ENCODE measurements at regions not wholly inside any gene's neighbourhood (a gene's known extent, or its start where the extent isn't known, plus 50 kb on each side); places are given as distances from the start of the nearest gene placed in this dataset.

DNA sequence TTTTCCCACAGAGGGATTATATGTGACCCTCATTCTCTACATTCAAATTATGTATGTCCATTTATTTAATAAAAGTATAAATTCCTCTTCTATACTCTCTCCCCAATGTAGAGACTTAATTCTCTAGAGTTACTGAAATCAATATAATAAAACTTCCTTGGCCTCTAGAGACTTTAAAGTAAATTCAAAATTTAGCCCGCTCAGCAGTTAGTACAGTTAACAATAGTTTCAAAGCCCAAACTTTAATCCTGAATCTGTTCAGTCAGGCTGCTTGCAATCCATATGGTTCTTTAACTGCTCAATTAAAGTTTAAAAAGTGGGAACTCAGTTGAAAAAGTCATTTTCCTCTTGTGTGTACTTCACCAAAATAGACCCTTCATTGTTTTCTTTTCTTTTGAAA is 2558.4 kb downstream of the ARAP2 start:
- no peak overlapping the region for H3K27ac ChIP-seq
- H3K4me3 ChIP-seq = no peak overlapping the region
- DNase-seq (ENCODE audit: low spot score in 2 of 2) = no peak
- H3K9me3 ChIP-seq = peaks cover 0 to 5% (median 0%) of the 10 kb centered on the region in 4 donors
- H3K4me1 ChIP-seq = no peaks in the 10 kb centered on the region
- H3K27me3 ChIP-seq = no peaks in the 10 kb centered on the region
- TF ChIP-seq, protein P1, sequence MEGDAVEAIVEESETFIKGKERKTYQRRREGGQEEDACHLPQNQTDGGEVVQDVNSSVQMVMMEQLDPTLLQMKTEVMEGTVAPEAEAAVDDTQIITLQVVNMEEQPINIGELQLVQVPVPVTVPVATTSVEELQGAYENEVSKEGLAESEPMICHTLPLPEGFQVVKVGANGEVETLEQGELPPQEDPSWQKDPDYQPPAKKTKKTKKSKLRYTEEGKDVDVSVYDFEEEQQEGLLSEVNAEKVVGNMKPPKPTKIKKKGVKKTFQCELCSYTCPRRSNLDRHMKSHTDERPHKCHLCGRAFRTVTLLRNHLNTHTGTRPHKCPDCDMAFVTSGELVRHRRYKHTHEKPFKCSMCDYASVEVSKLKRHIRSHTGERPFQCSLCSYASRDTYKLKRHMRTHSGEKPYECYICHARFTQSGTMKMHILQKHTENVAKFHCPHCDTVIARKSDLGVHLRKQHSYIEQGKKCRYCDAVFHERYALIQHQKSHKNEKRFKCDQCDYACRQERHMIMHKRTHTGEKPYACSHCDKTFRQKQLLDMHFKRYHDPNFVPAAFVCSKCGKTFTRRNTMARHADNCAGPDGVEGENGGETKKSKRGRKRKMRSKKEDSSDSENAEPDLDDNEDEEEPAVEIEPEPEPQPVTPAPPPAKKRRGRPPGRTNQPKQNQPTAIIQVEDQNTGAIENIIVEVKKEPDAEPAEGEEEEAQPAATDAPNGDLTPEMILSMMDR (IDR thresholded peaks at IDR 0.05) = no peak
- TF ChIP-seq POLR2A (IDR thresholded peaks at IDR 0.05) (no peak), EP300 (IDR thresholded peaks at IDR 0.05) (no peak)
- H3K36me3 ChIP-seq = no peaks in the 10 kb centered on the region
- 74 to 80% methylated on average over 1 of the region's 1 CpG for WGBS, 2 donors

DNA sequence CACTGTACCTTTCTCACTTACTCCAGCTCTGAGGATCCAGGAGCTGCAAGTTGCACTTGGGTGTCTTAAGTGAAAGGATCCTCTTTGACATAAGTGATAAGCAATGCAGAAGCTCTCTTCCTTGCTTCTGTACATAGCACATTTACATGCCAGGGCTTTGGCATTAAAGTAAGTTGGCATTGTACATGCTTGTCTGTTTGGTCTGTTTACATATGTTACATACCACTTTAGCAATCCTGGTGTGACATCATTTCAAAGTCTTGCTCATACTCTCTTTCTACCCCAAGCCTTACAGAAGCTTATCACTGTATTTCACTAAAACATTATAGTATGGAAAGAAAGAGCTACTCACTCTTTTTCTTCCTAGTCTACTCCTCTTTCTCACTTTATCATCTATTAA is 2548.3 kb downstream of the ARAP2 start:
- H3K4me1 ChIP-seq = no peaks in the 10 kb centered on the region
- no peaks in the 10 kb centered on the region for H3K36me3 ChIP-seq
- H3K27ac ChIP-seq = no peak overlapping the region
- no peak for DNase-seq (ENCODE audit: low spot score in 2 of 2)
- TF ChIP-seq EP300 (IDR thresholded peaks at IDR 0.05) (no peak), POLR2A (IDR thresholded peaks at IDR 0.05) (no peak)
- TF ChIP-seq, protein P1 (IDR thresholded peaks at IDR 0.05) = no peak
- peaks cover 0 to 15% (median 1%) of the 10 kb centered on the region in 4 donors for H3K9me3 ChIP-seq
- H3K27me3 ChIP-seq = no peaks in the 10 kb centered on the region
- no peak overlapping the region for H3K4me3 ChIP-seq

DNA sequence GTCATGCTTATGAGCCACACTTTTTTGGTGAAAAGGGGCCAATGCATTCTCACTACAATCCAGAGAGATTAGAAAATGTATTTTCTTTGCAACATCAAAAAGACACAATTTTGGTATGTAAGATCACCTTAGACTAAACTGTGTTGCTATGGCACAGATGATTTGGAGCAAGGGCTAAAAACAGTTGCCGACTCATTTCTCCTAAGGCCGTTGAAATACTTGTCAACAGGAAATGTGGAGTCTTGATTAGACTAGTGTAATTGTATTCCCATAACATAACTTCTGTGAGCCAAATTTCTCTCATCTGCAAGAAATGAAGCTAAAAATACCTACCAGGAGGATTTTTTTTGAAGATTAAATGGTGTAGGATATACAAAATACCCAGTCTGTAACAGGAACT is 2547.7 kb downstream of the ARAP2 start:
- TF ChIP-seq, protein P1 (IDR thresholded peaks at IDR 0.05) = no peak
- TF ChIP-seq EP300 (IDR thresholded peaks at IDR 0.05) (no peak), POLR2A (IDR thresholded peaks at IDR 0.05) (no peak)
- no peaks in the 10 kb centered on the region for H3K36me3 ChIP-seq
- no peaks in the 10 kb centered on the region for H3K27me3 ChIP-seq
- 7 to 17% methylated on average over 2 of the region's 2 CpGs for WGBS, 2 donors
- H3K9me3 ChIP-seq = peaks cover 0 to 15% (median 1%) of the 10 kb centered on the region in 4 donors
- H3K4me3 ChIP-seq = no peak overlapping the region
- H3K4me1 ChIP-seq = no peaks in the 10 kb centered on the region
- DNase-seq (ENCODE audit: low spot score in 2 of 2) = no peak
- H3K27ac ChIP-seq = no peak overlapping the region

- Histone ChIP-seq H3K4me1 (no peaks in the 10 kb centered on the region), H3K27ac (no peak overlapping the region), H3K36me3 (no peaks in the 10 kb centered on the region), H3K27me3 (no peaks in the 10 kb centered on the region), H3K4me3 (no peak overlapping the region), H3K9me3 (peaks cover 0 to 15% (median 3%) of the 10 kb centered on the region in 4 donors)
- no peak for TF ChIP-seq EP300 (IDR thresholded peaks at IDR 0.05)
- TF ChIP-seq, protein P1 (IDR thresholded peaks at IDR 0.05) = no peak
- no peak for TF ChIP-seq POLR2A (IDR thresholded peaks at IDR 0.05)
- WGBS, 2 donors = 82 to 85% methylated on average over 3 of the region's 3 CpGs
- DNase-seq (ENCODE audit: low spot score in 2 of 2) = no peak
Measured at GRCh38 chr4:33709247-33709646, 2535.1 kb downstream of the ARAP2 start.

- TF ChIP-seq POLR2A (IDR thresholded peaks at IDR 0.05) (no peak), EP300 (IDR thresholded peaks at IDR 0.05) (no peak)
- TF ChIP-seq, protein P1 (IDR thresholded peaks at IDR 0.05) = no peak
- Histone ChIP-seq H3K27ac (no peak overlapping the region), H3K27me3 (no peaks in the 10 kb centered on the region), H3K9me3 (peaks cover 0 to 9% (median 0%) of the 10 kb centered on the region in 4 donors), H3K36me3 (no peaks in the 10 kb centered on the region), H3K4me3 (no peak overlapping the region), H3K4me1 (no peaks in the 10 kb centered on the region)
- DNase-seq (ENCODE audit: low spot score in 2 of 2) = no peak
Measured at GRCh38 chr4:33711826-33712225, 2532.5 kb downstream of the ARAP2 start.
